ENCODE measurements at regions not wholly inside any gene's neighbourhood (a gene's known extent, or its start where the extent isn't known, plus 50 kb on each side); places are given as distances from the start of the nearest gene placed in this dataset.

- Histone ChIP-seq H3K27ac (no peak overlapping the region), H3K27me3 (no peaks in the 10 kb centered on the region), H3K4me1 (no peaks in the 10 kb centered on the region), H3K9me3 (no peaks in the 10 kb centered on the region), H3K36me3 (no peaks in the 10 kb centered on the region), H3K4me3 (no peak overlapping the region)
- intact Hi-C loops (cut with DNase I) = no loop called here
- no peak for TF ChIP-seq CTCF (IDR thresholded peaks at IDR 0.05)
- DNase-seq (ENCODE audit: low spot score in 2 of 2) = no peak
Observed at GRCh38 chr2:133825778-133826177, 257.5 kb upstream of the NCKAP5 start.

GRCh38 chr2:133828913-133829312 lies 260.6 kb upstream of the NCKAP5 start:
- Histone ChIP-seq H3K9me3 (no peaks in the 10 kb centered on the region), H3K36me3 (no peaks in the 10 kb centered on the region), H3K4me1 (no peaks in the 10 kb centered on the region), H3K27ac (no peak overlapping the region), H3K27me3 (no peaks in the 10 kb centered on the region), H3K4me3 (no peak overlapping the region)
- intact Hi-C loops (cut with DNase I) = no loop called here
- TF ChIP-seq CTCF (IDR thresholded peaks at IDR 0.05) = no peak
- no peak for DNase-seq (ENCODE audit: low spot score in 2 of 2)

GRCh38 chr2:133829450-133830020 lies 261.3 kb upstream of the NCKAP5 start:
- intact Hi-C loops (cut with DNase I) = no loop called here
- Histone ChIP-seq H3K27me3 (no peaks in the 10 kb centered on the region), H3K4me3 (no peak overlapping the region), H3K36me3 (no peaks in the 10 kb centered on the region), H3K4me1 (no peaks in the 10 kb centered on the region), H3K27ac (no peak overlapping the region), H3K9me3 (no peaks in the 10 kb centered on the region)
- no peak for DNase-seq (ENCODE audit: low spot score in 2 of 2)
- no peak for TF ChIP-seq CTCF (IDR thresholded peaks at IDR 0.05)

- Histone ChIP-seq H3K27me3 (no peaks in the 10 kb centered on the region), H3K27ac (no peak overlapping the region), H3K36me3 (no peaks in the 10 kb centered on the region), H3K4me1 (no peaks in the 10 kb centered on the region), H3K4me3 (no peak overlapping the region), H3K9me3 (no peaks in the 10 kb centered on the region)
- no peak for TF ChIP-seq CTCF (IDR thresholded peaks at IDR 0.05)
- intact Hi-C loops (cut with DNase I) = no loop called here
- peak in 1 of 2 donors; percentile 27 for DNase-seq (ENCODE audit: low spot score in 2 of 2)
Observed at GRCh38 chr2:133833746-133834145, 265.5 kb upstream of the NCKAP5 start.

- no peak overlapping the region for H3K27ac ChIP-seq
- no peak for TF ChIP-seq CTCF (IDR thresholded peaks at IDR 0.05)
- no peak overlapping the region for H3K4me3 ChIP-seq
- no peaks in the 10 kb centered on the region for H3K9me3 ChIP-seq
- DNase-seq (ENCODE audit: low spot score in 2 of 2) = no peak
- intact Hi-C loops (cut with DNase I) = no loop called here
- no peaks in the 10 kb centered on the region for H3K4me1 ChIP-seq
- H3K27me3 ChIP-seq = no peaks in the 10 kb centered on the region
- no peaks in the 10 kb centered on the region for H3K36me3 ChIP-seq
Observed at GRCh38 chr2:133835821-133836619, 267.8 kb upstream of the NCKAP5 start.
